Heart right ventricle (tissue), 16 donors: ENCODE measurements at regions not wholly inside any gene's neighbourhood (a gene's known extent, or its start where the extent isn't known, plus 50 kb on each side); places are given as distances from the start of the nearest gene placed in this dataset.

Experiments used
- ATAC-seq, 8 donors: fragments of 200-7000 bp; cut with Tn5 transposase; one replicate each; pipeline ENCODE4 v1.9.1; 2020; ENCODE audit warnings: mild to moderate bottlenecking in 8 of 8, moderate library complexity in 8 of 8, moderate number of reproducible peaks in 1 of 8
- DNase-seq, 2 donors: peaks; one replicate each; pipeline ENCODE4 v3.0.0-alpha.2; 2020
- H3K27ac ChIP-seq, 10 donors: fragments of 200-600 bp; sonication (generic) in 2 of 10; one replicate each; pipeline versions ENCODE4 v1.5.0 to v1.8.0; 2020 to 2022; ENCODE audit warnings: mild to moderate bottlenecking in 3 of 10
- H3K27me3 ChIP-seq, 7 donors: fragments of 200-600 bp; one replicate each; pipeline ENCODE4 v1.8.0; 2021 to 2022; ENCODE audit warnings: mild to moderate bottlenecking in 2 of 7
- H3K36me3 ChIP-seq, 9 donors: fragments of 200-600 bp; sonication (generic) in 1 of 9; one replicate each; pipeline versions ENCODE4 v1.5.0 to v1.8.0; 2020 to 2022; ENCODE audit warnings: mild to moderate bottlenecking in 2 of 9
- H3K4me1 ChIP-seq, 9 donors: fragments of 200-600 bp; sonication (generic) in 1 of 9; one replicate each; pipeline versions ENCODE4 v1.5.0 to v1.8.0; 2020 to 2022; ENCODE audit warnings: mild to moderate bottlenecking in 4 of 9
- H3K4me3 ChIP-seq, 10 donors: fragments of 200-600 bp; sonication (generic) in 2 of 10; one replicate each; pipeline versions ENCODE4 v1.5.0 to v1.8.0; 2020 to 2022; ENCODE audit warnings: mild to moderate bottlenecking in 7 of 10, moderate library complexity in 2 of 10
- H3K9me3 ChIP-seq, 11 donors: fragments of 200-600 bp in 10 of 11; sonication (generic) in 2 of 11; one replicate each; pipeline versions ENCODE4 v1.5.0 to v1.8.0; 2013 to 2022; ENCODE audit warnings: mild to moderate bottlenecking in 2 of 11, control low read depth in 1 of 11, moderate library complexity in 1 of 11
- CTCF ChIP-seq, 9 donors: fragments of 200-600 bp; sonication (generic) in 2 of 9; IDR thresholded peaks; one replicate each; pipeline versions ENCODE4 v1.5.0 to v1.8.0; 2021 to 2022; ENCODE audit warnings: antibody characterized with exemption in 9 of 9, mild to moderate bottlenecking in 5 of 9, moderate library complexity in 1 of 9
- WGBS, 2 donors: extraction: QIAGEN DNeasy Blood & Tissue Kit; methylation state at CpG; one replicate each; pipeline ENCODE4 v1.1.7; 2013; ENCODE audit warnings: inconsistent platforms in 1 of 2; 5-methylcytosine and 5-hydroxymethylcytosine counted together
- intact Hi-C, 10 donors: fragments of 100-400 bp; cut with DNase I; formaldehyde crosslinking; loops; one replicate each; pipeline versions ENCODE4 v1.11.1 to v1.14.2; 2022
- donor health status: Arrhythmogenic right ventricular cardiomyopathy.
- donor health status: ischemic (EF 13 %, LVEDD 7.1; RV severe dilation, severe dysfunction).
- donor health status: healthy with polysubstance abuse.
- donor health status: DM: no; HTN: yes; CAD: no.
- donor health status: DM: no; HTN: no; CAD: no.
- donor health status: ischemic (EF 25% LVEDD 6.9; RV normal size, moderate dysfunction).
- donor health status: ischemic (EF 25% LVEDD 5.7; RV mildly dilated, moderate dysfunction).
- donor health status: healthy.
- donor health status: DM: yes; HTN: yes; CAD: no.
- donor health status: Ischemic cardiomyopathy.
- donor health status: ischemic (EF 35%, LVEDD 5.7; RV mildly dilated, moderate dysfunction).
- donor health status: nonischemic (EF 11% LVEDD 7.7; RV severe dilation, severe dysfunction).
- donor health status: DM: yes; HTN: yes; CAD: no.
- donor health status: PGD.
- donor health status: ischemic (EF 29% LVEDD 5.4; RV normal size, mild dysfunction).
- donor health status: nonischemic (EF 23%, LVEDD 6.1; RV moderate dilation, normal function).

GRCh38 chr12:83642205-83642604 lies 955.5 kb downstream of the TMTC2 start:
- Histone ChIP-seq H3K9me3 (peaks cover 0 to 31% (median 0%) of the 10 kb centered on the region in 11 donors), H3K36me3 (no peaks in the 10 kb centered on the region), H3K4me3 (no peak overlapping the region), H3K27me3 (no peaks in the 10 kb centered on the region), H3K27ac (no peak overlapping the region), H3K4me1 (no peaks in the 10 kb centered on the region)
- DNase-seq (no peak), ATAC-seq (no peak)
- intact Hi-C loops: no loop called here
- TF ChIP-seq CTCF (IDR thresholded peaks at IDR 0.05): no peak
- WGBS, 2 donors: 81 to 83% methylated on average over 3 of the region's 3 CpGs

- no peak overlapping the region for H3K27ac ChIP-seq
- DNase-seq (no peak), ATAC-seq (no peak)
- WGBS, 2 donors: 96 to 97% methylated on average over 3 of the region's 3 CpGs
- peaks cover 0 to 29% (median 0%) of the 10 kb centered on the region in 11 donors for H3K9me3 ChIP-seq
- no peak overlapping the region for H3K4me3 ChIP-seq
- no peak for TF ChIP-seq CTCF (IDR thresholded peaks at IDR 0.05)
- H3K27me3 ChIP-seq: no peaks in the 10 kb centered on the region
- intact Hi-C loops: no loop called here
- no peaks in the 10 kb centered on the region for H3K36me3 ChIP-seq
- H3K4me1 ChIP-seq: no peaks in the 10 kb centered on the region
Observed at GRCh38 chr12:83641789-83642188, 955.1 kb downstream of the TMTC2 start.

- intact Hi-C loops: no loop called here
- Histone ChIP-seq H3K27ac (no peak overlapping the region), H3K4me3 (no peak overlapping the region), H3K36me3 (no peaks in the 10 kb centered on the region), H3K4me1 (peaks cover 0 to 5% (median 0%) of the 10 kb centered on the region in 9 donors), H3K27me3 (no peaks in the 10 kb centered on the region), H3K9me3 (peaks cover 0 to 6% (median 0%) of the 10 kb centered on the region in 11 donors)
- no peak for ATAC-seq
- TF ChIP-seq CTCF (IDR thresholded peaks at IDR 0.05): no peak
- WGBS, 2 donors: 60 to 64% methylated on average over 4 of the region's 4 CpGs
- no peak for DNase-seq
Observed at GRCh38 chr12:83634726-83635267, 948.1 kb downstream of the TMTC2 start.

- Histone ChIP-seq H3K27ac (no peak overlapping the region), H3K4me1 (peaks cover 0 to 5% (median 0%) of the 10 kb centered on the region in 9 donors), H3K27me3 (no peaks in the 10 kb centered on the region), H3K4me3 (no peak overlapping the region), H3K36me3 (no peaks in the 10 kb centered on the region), H3K9me3 (no peaks in the 10 kb centered on the region)
- no peak for ATAC-seq
- no peak for DNase-seq
- intact Hi-C loops: no loop called here
- WGBS, 2 donors: 79 to 80% methylated on average over 1 of the region's 1 CpG
- no peak for TF ChIP-seq CTCF (IDR thresholded peaks at IDR 0.05)
Observed at GRCh38 chr12:83630526-83630925, 943.8 kb downstream of the TMTC2 start.
